Glutamatergic neuron (in vitro differentiated cells): ENCODE measurements at regions not wholly inside any gene's neighbourhood (a gene's known extent, or its start where the extent isn't known, plus 50 kb on each side); places are given as distances from the start of the nearest gene placed in this dataset.

Source experiments
- DNase-seq: peaks from one replicate; pipeline ENCODE4 v3.0.0; 2022
- H3K27ac Mint-ChIP-seq: one replicate; pipeline ENCODE4 v1.8.0; 2020; ENCODE audit warnings: mild to moderate bottlenecking, mixed read lengths, inconsistent platforms; ENCODE audit not compliant: unreplicated experiment
- H3K27me3 Mint-ChIP-seq: one replicate; pipeline ENCODE4 v1.8.0; 2020; ENCODE audit warnings: mild to moderate bottlenecking, moderate library complexity, mixed read lengths, inconsistent platforms; ENCODE audit not compliant: unreplicated experiment
- H3K36me3 Mint-ChIP-seq: one replicate; pipeline ENCODE4 v1.8.0; 2020; ENCODE audit warnings: mild to moderate bottlenecking, mixed read lengths, inconsistent platforms; ENCODE audit not compliant: unreplicated experiment
- H3K4me1 Mint-ChIP-seq: one replicate; pipeline ENCODE4 v1.8.0; 2020; ENCODE audit warnings: mild to moderate bottlenecking, low read depth, mixed read lengths, inconsistent platforms; ENCODE audit not compliant: unreplicated experiment
- H3K4me3 Mint-ChIP-seq: one replicate; pipeline ENCODE4 v1.8.0; 2020; ENCODE audit warnings: mild to moderate bottlenecking, mixed read lengths, inconsistent platforms; ENCODE audit not compliant: unreplicated experiment
- H3K9me3 Mint-ChIP-seq: one replicate; pipeline ENCODE4 v1.8.0; 2020; ENCODE audit warnings: mild to moderate bottlenecking, moderate library complexity, mixed read lengths, inconsistent platforms; ENCODE audit not compliant: unreplicated experiment
- CTCF ChIP-seq: fragments of 200-600 bp; sonication (generic); IDR thresholded peaks from one replicate; pipeline ENCODE4 v1.5.0; 2021; ENCODE audit not compliant: partially characterized antibody, unreplicated experiment

- no peaks in the 10 kb centered on the region for H3K36me3 Mint-ChIP-seq
- DNase-seq = no peak
- peaks cover 1% of the 10 kb centered on the region for H3K9me3 Mint-ChIP-seq
- H3K27ac Mint-ChIP-seq = no peak overlapping the region
- TF ChIP-seq CTCF = no peak
- H3K27me3 Mint-ChIP-seq = peaks cover 1% of the 10 kb centered on the region
- no peak overlapping the region for H3K4me3 Mint-ChIP-seq
- no peaks in the 10 kb centered on the region for H3K4me1 Mint-ChIP-seq
Observed at GRCh38 chr10:108184114-108184513, 1019.6 kb upstream of the SORCS1 start.

- Mint-ChIP-seq H3K4me3 (no peak overlapping the region), H3K27ac (no peak overlapping the region), H3K27me3 (no peaks in the 10 kb centered on the region), H3K36me3 (no peaks in the 10 kb centered on the region), H3K4me1 (no peaks in the 10 kb centered on the region), H3K9me3 (no peaks in the 10 kb centered on the region)
- TF ChIP-seq CTCF = no peak
- no peak for DNase-seq
Observed at GRCh38 chr10:108180878-108181277, 1016.4 kb upstream of the SORCS1 start.

GRCh38 chr10:108169846-108170245, 1005.3 kb upstream of the SORCS1 start:
- no peak overlapping the region for H3K27ac Mint-ChIP-seq

GRCh38 chr10:108167766-108168165, 1003.3 kb upstream of the SORCS1 start:
- Mint-ChIP-seq H3K27ac (no peak overlapping the region), H3K4me1 (no peaks in the 10 kb centered on the region), H3K27me3 (no peaks in the 10 kb centered on the region), H3K4me3 (no peak overlapping the region), H3K36me3 (no peaks in the 10 kb centered on the region), H3K9me3 (no peaks in the 10 kb centered on the region)
- DNase-seq = no peak
- TF ChIP-seq CTCF = no peak

More at GRCh38 chr10:108169846-108170245, 1005.3 kb upstream of the SORCS1 start:
- Mint-ChIP-seq H3K9me3 (no peaks in the 10 kb centered on the region), H3K27me3 (no peaks in the 10 kb centered on the region), H3K4me1 (no peaks in the 10 kb centered on the region), H3K36me3 (no peaks in the 10 kb centered on the region), H3K4me3 (no peak overlapping the region)
- no peak for DNase-seq
- TF ChIP-seq CTCF = no peak

- no peaks in the 10 kb centered on the region for H3K9me3 Mint-ChIP-seq
- H3K27ac Mint-ChIP-seq = no peak overlapping the region
- TF ChIP-seq CTCF = no peak
- no peaks in the 10 kb centered on the region for H3K4me1 Mint-ChIP-seq
- DNase-seq = no peak
- no peaks in the 10 kb centered on the region for H3K27me3 Mint-ChIP-seq
- no peak overlapping the region for H3K4me3 Mint-ChIP-seq
- H3K36me3 Mint-ChIP-seq = no peaks in the 10 kb centered on the region
Observed at GRCh38 chr10:108166401-108166800, 1001.9 kb upstream of the SORCS1 start.
